ENCODE measurements at regions not wholly inside any gene's neighbourhood (a gene's known extent, or its start where the extent isn't known, plus 50 kb on each side); places are given as distances from the start of the nearest gene placed in this dataset.

DNA sequence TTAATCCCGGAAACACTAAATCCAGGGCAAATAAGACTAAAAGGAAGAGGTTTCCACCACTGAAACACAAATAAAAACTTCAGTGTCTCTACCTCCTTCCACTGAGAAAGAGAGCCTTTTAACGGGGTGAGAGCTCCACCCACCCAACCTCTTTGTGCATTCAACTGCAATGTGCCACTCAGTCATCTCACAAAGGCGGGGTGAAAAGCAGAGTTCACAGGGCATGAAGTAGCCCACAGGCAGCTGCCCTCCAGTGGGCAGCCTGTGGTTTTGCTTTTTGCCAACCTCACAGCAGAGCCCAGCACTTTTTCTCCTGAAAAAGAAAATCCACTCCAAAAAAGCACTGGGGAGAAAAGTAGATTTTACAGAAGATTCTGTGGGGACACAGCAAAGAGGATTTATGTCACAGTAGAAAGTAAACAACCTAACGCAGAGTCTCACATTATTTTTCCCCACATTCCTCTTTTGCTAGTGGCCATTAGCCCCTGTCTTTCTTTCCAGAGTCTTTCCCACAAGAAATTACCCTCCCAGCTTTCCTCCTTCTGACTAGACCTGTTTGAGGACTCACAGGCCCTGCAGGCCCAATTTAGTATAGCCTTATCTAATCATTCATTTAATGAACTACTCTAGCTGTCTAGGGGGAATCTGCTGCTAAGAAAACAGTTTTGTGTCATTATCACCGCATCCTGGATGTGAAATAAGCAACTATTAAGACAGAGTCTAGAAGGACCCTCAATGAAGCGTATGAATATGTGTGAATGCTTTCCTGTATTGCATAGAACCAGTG is 753.8 kb upstream of the FOXG1 start:
- TF ChIP-seq EZH2 (IDR thresholded peaks at IDR 0.05), result no peak
- no peak for TF ChIP-seq POLR2AphosphoS5 (IDR thresholded peaks at IDR 0.05; ENCODE audit: borderline replicate concordance, low read depth, low read length)
